Spleen (tissue), 7 donors: ENCODE measurements at regions not wholly inside any gene's neighbourhood (a gene's known extent, or its start where the extent isn't known, plus 50 kb on each side); places are given as distances from the start of the nearest gene placed in this dataset.

Experiments used
- CTCF ChIP-seq, 11 experiments: fragments of 200-600 bp in 7 of 11; fragments of 450-650 bp in 4 of 11; sonication (generic) in 4 of 11; IDR thresholded peaks in 8 of 11; conservative IDR thresholded peaks in 3 of 11; 1 replicate in 7 of 11; 2 replicates in 4 of 11; pipeline versions ENCODE4 v1.4.0 to v1.8.0; 2016 to 2021; ENCODE audit warnings: antibody characterized with exemption in 11 of 11, inconsistent platforms in 4 of 11, mild to moderate bottlenecking in 1 of 11
- POLR2A ChIP-seq, 3 donors: fragments of 450-650 bp; IDR thresholded peaks; one replicate each; pipeline ENCODE4 v1.5.1; 2017; ENCODE audit warnings: antibody characterized with exemption in 3 of 3, mild to moderate bottlenecking in 1 of 3
- donor health status: DM: no; HTN: no; CAD: no; lungs with moderate emphysema.
- donor health status: DM: no; HTN: no; CAD: no.
- donor health status: DM: no; HTN: no; CAD: no.

GRCh38 chr2:155162494-155162893 is 464.0 kb downstream of the KCNJ3 start:
- no peak for TF ChIP-seq CTCF (IDR thresholded peaks at IDR 0.05 in 8 of 11, conservative IDR thresholded peaks at IDR 0.05 in 3 of 11)
- no peak for TF ChIP-seq POLR2A (IDR thresholded peaks at IDR 0.05)
